ENCODE measurements at regions not wholly inside any gene's neighbourhood (a gene's known extent, or its start where the extent isn't known, plus 50 kb on each side); places are given as distances from the start of the nearest gene placed in this dataset.

DNA sequence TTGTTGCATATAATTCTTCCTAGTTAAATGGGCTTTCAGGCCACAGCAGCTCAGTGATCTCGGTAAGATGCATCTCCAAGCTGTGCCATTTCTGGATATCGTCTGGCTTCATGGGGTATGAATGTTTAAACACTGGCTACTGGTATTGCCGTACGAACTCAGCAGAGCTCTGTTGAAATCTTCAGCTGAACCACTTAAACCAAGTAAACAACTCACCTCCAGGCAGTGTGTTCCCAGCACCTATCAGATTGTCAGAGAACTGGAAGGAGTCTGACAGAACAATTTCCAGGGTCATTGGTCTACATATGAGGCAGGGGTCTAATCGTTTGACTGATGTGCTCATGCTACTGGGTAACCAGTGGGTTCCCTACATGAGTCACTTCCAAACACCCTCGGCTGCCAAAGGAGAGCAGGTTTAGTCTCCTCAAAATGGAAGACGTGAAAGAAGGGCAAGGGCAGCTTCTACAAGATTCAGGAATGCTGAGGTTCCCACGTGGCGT is 93.2 kb upstream of the BMAL1 start:
- POLR2A ChIA-PET: interaction anchor here (0.6 kb wide), 1 partner anchor 243 kb away, joined by 5 read pairs; no protein-coding TSS in a partner anchor
- Histone ChIP-seq H2AFZ (ENCODE audit: low read depth, low read length) (no peak overlapping the region), H3K79me2 (ENCODE audit: control insufficient read depth, insufficient read depth, low read length) (no peaks in the 10 kb centered on the region), H3K9me3 (replicated peaks; ENCODE audit: control insufficient read depth, insufficient read depth, low read depth, low read length) (no peaks in the 10 kb centered on the region), H3K36me3 (ENCODE audit: control insufficient read depth, insufficient read depth, low read length) (no peaks in the 10 kb centered on the region), H4K20me1 (replicated peaks; ENCODE audit: control insufficient read depth, insufficient read depth, low read length) (no peaks in the 10 kb centered on the region), H3K27ac (ENCODE audit: extremely low read depth, low read depth, low read length) (no peak overlapping the region), H3K27me3 (ENCODE audit: control insufficient read depth in 2 of 2, insufficient read depth in 2 of 2, low read length in 2 of 2) (no peaks in the 10 kb centered on the region; a peak in 1 of 5 replicates), H3K4me3 (no peak overlapping the region), H3K4me1 (replicated peaks in 1 of 2; ENCODE audit: control insufficient read depth in 2 of 2, insufficient read depth in 2 of 2, low read length in 2 of 2) (no peaks in the 10 kb centered on the region), H3K4me2 (ENCODE audit: insufficient read depth, low read length) (no peak overlapping the region), H3K9ac (ENCODE audit: insufficient read depth in 1 of 2, low read depth in 2 of 2, low read length in 2 of 2) (no peak overlapping the region), H3K9me1 (ENCODE audit: control insufficient read depth, insufficient read depth, low read length) (no peaks in the 10 kb centered on the region)
- TF ChIP-seq HBP1 (CRISPR knock-in tag; IDR thresholded peaks at IDR 0.05) (no peak), PTRF (tag; IDR thresholded peaks at IDR 0.05) (no peak), RBM25 (IDR thresholded peaks at IDR 0.05; ENCODE audit: low read depth, low read length, severe bottlenecking) (no peak)
- FAIRE-seq: no peak
- intact Hi-C loops (cut with micrococcal nuclease) (no loop called here), in situ Hi-C loops (cut with MboI) (loop anchor here (25.0 kb wide), 1 partner anchor 847 kb away; no protein-coding TSS in a partner anchor)
- DNase-seq (ENCODE audit: extremely low read depth in 1 of 4, low spot score in 3 of 4): no peak
- no TSS peak for BruUV-seq (replicated peaks)
- ATAC-seq: no peak
- WGBS (ENCODE audit: insufficient coverage, low coverage, missing lambda C conversion rate): under 1% methylated on average over 9 of the region's 9 CpGs
- CTCF ChIA-PET (ENCODE audit: low intra/inter-chr PET ratio): interaction anchor here (0.6 to 2.8 kb wide), 6 partner anchors 23 to 853 kb away, joined by 3 to 14 read pairs (median 4); no protein-coding TSS in a partner anchor

- ATAC-seq (no peak), DNase-seq (ENCODE audit: extremely low read depth in 1 of 4, low spot score in 3 of 4) (no peak), FAIRE-seq (no peak)
- no peaks in the 10 kb centered on the region for H3K36me3 ChIP-seq (ENCODE audit: control insufficient read depth, insufficient read depth, low read length)
- no TSS peak for BruUV-seq (replicated peaks)
- H4K20me1 ChIP-seq (replicated peaks; ENCODE audit: control insufficient read depth, insufficient read depth, low read length): no peaks in the 10 kb centered on the region
- no peaks in the 10 kb centered on the region for H3K4me1 ChIP-seq (replicated peaks in 1 of 2; ENCODE audit: control insufficient read depth in 2 of 2, insufficient read depth in 2 of 2, low read length in 2 of 2)
- no peaks in the 10 kb centered on the region for H3K9me3 ChIP-seq (replicated peaks; ENCODE audit: control insufficient read depth, insufficient read depth, low read depth, low read length)
- in situ Hi-C loops (cut with MboI): loop anchor here (25.0 kb wide), 1 partner anchor 851 kb away; no protein-coding TSS in a partner anchor
- no peak overlapping the region for H2AFZ ChIP-seq (ENCODE audit: low read depth, low read length)
- H3K9ac ChIP-seq (ENCODE audit: insufficient read depth in 1 of 2, low read depth in 2 of 2, low read length in 2 of 2): no peak overlapping the region
- H3K9me1 ChIP-seq (ENCODE audit: control insufficient read depth, insufficient read depth, low read length): no peaks in the 10 kb centered on the region
- POLR2A ChIA-PET: no interaction called here
- H3K4me3 ChIP-seq: no peak overlapping the region
- H3K27me3 ChIP-seq (ENCODE audit: control insufficient read depth in 2 of 2, insufficient read depth in 2 of 2, low read length in 2 of 2): no peaks in the 10 kb centered on the region
- H3K27ac ChIP-seq (ENCODE audit: extremely low read depth, low read depth, low read length): no peak overlapping the region
- CTCF ChIA-PET (ENCODE audit: low intra/inter-chr PET ratio): no interaction called here
- no peak overlapping the region for H3K4me2 ChIP-seq (ENCODE audit: insufficient read depth, low read length)
- intact Hi-C loops (cut with micrococcal nuclease): no loop called here
- H3K79me2 ChIP-seq (ENCODE audit: control insufficient read depth, insufficient read depth, low read length): no peaks in the 10 kb centered on the region
- TF ChIP-seq STAG1 (CRISPR knock-in tag; IDR thresholded peaks at IDR 0.05; ENCODE audit: borderline replicate concordance) (no peak), HDGF (IDR thresholded peaks at IDR 0.05) (no peak), ZFP30 (CRISPR knock-in tag; IDR thresholded peaks at IDR 0.05; ENCODE audit: borderline replicate concordance) (no peak), ZNF780A (CRISPR knock-in tag; IDR thresholded peaks at IDR 0.05) (no peak), NCOR1 (IDR thresholded peaks at IDR 0.05) (no peak), ZFP36 (IDR thresholded peaks at IDR 0.05; ENCODE audit: low read depth, low read length, partially characterized antibody) (no peak)
- TF ChIP-seq, protein P1, sequence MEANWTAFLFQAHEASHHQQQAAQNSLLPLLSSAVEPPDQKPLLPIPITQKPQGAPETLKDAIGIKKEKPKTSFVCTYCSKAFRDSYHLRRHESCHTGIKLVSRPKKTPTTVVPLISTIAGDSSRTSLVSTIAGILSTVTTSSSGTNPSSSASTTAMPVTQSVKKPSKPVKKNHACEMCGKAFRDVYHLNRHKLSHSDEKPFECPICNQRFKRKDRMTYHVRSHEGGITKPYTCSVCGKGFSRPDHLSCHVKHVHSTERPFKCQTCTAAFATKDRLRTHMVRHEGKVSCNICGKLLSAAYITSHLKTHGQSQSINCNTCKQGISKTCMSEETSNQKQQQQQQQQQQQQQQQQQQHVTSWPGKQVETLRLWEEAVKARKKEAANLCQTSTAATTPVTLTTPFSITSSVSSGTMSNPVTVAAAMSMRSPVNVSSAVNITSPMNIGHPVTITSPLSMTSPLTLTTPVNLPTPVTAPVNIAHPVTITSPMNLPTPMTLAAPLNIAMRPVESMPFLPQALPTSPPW (CRISPR knock-in tag; IDR thresholded peaks at IDR 0.05): no peak
- TF ChIP-seq, protein P2, sequence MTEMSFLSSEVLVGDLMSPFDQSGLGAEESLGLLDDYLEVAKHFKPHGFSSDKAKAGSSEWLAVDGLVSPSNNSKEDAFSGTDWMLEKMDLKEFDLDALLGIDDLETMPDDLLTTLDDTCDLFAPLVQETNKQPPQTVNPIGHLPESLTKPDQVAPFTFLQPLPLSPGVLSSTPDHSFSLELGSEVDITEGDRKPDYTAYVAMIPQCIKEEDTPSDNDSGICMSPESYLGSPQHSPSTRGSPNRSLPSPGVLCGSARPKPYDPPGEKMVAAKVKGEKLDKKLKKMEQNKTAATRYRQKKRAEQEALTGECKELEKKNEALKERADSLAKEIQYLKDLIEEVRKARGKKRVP (CRISPR knock-in tag; IDR thresholded peaks at IDR 0.05): no peak
Observed at GRCh38 chr11:13188179-13188578, 89.4 kb upstream of the BMAL1 start.
